B cell (primary cell): ENCODE measurements at regions not wholly inside any gene's neighbourhood (a gene's known extent, or its start where the extent isn't known, plus 50 kb on each side); places are given as distances from the start of the nearest gene placed in this dataset.

Experiments
- ATAC-seq: fragments of 200-7000 bp; cut with Tn5 transposase; one replicate; pipeline ENCODE4 v1.10.0; 2021; ENCODE audit warnings: low read depth, mild to moderate bottlenecking, moderate number of reproducible peaks, moderate library complexity
- CTCF ChIA-PET: fragments of 350-600 bp; sonication (Branson Sonifier 250); formaldehyde crosslinking; loops from one replicate; lab custom pipeline; 2021; ENCODE audit warnings: antibody characterized with exemption, inconsistent platforms; lab: Charles Lee
- POLR2A ChIA-PET: fragments of 350-600 bp; sonication (Branson Sonifier 250); formaldehyde crosslinking; loops from one replicate; lab custom pipeline; 2021; ENCODE audit warnings: antibody characterized with exemption; lab: Charles Lee
- DNase-seq: peaks from one replicate; pipeline ENCODE4 v3.0.0; 2013
- H2AFZ ChIP-seq: 2 replicates; pipeline ENCODE4 v1.6.1; 2012; ENCODE audit warnings: mild to moderate bottlenecking, low read depth, low read length; ENCODE audit not compliant: insufficient read depth, poor library complexity, severe bottlenecking
- H3K27ac ChIP-seq, 2 donors: 1 replicate in 1 of 2; 2 replicates in 1 of 2; pipeline ENCODE4 v1.5.1; 2012 to 2013; ENCODE audit warnings: low read length in 2 of 2, mild to moderate bottlenecking in 2 of 2, moderate library complexity in 1 of 2
- H3K27me3 ChIP-seq, 4 experiments: fragments of 200-600 bp in 1 of 4; sonication (generic) in 1 of 4; replicated peaks in 1 of 4; 1 replicate in 2 of 4; 2 replicates in 2 of 4; pipeline versions ENCODE4 v1.6.1 to v1.7.0; 2013 to 2016; ENCODE audit warnings: low read length in 3 of 4, mild to moderate bottlenecking in 2 of 4, mixed read lengths in 1 of 4, moderate library complexity in 1 of 4; ENCODE audit not compliant: insufficient read depth in 4 of 4, control insufficient read depth in 3 of 4; ENCODE audit errors: control extremely low read depth in 1 of 4
- H3K36me3 ChIP-seq, 2 experiments: replicated peaks in 1 of 2; 1 replicate in 1 of 2; 2 replicates in 1 of 2; pipeline versions ENCODE4 v1.6.1 to v1.7.1; 2013; ENCODE audit warnings: low read length in 1 of 2; ENCODE audit not compliant: insufficient read depth in 2 of 2, control insufficient read depth in 1 of 2; ENCODE audit errors: control extremely low read depth in 1 of 2, extremely low read depth in 1 of 2
- H3K4me1 ChIP-seq, 2 donors: fragments of 200-600 bp in 1 of 2; sonication (generic) in 1 of 2; 1 replicate in 1 of 2; 2 replicates in 1 of 2; pipeline versions ENCODE4 v1.5.1 to v1.6.1; 2013 to 2017; ENCODE audit warnings: low read length in 2 of 2; ENCODE audit not compliant: control insufficient read depth in 2 of 2, insufficient read depth in 2 of 2
- H3K4me2 ChIP-seq: replicated peaks from 2 replicates; pipeline ENCODE3; 2012; ENCODE audit warnings: mild to moderate bottlenecking, low read depth, low read length; ENCODE audit not compliant: poor library complexity, severe bottlenecking
- H3K4me3 ChIP-seq, 5 experiments: fragments of 200-600 bp in 1 of 5; sonication (generic) in 1 of 5; 1 replicate in 3 of 5; 2 replicates in 2 of 5; pipeline versions ENCODE4 v1.5.1 to v1.7.0; 2011 to 2016; ENCODE audit warnings: low read length in 4 of 5, mild to moderate bottlenecking in 4 of 5, low read depth in 2 of 5, control low read depth in 1 of 5, moderate library complexity in 1 of 5; ENCODE audit not compliant: insufficient read depth in 1 of 5; ENCODE audit errors: control extremely low read depth in 1 of 5, extremely low read depth in 1 of 5
- H3K79me2 ChIP-seq: fragments of 200-600 bp; sonication (generic); one replicate; pipeline ENCODE4 v1.6.0; 2016; ENCODE audit warnings: low read length; ENCODE audit not compliant: control insufficient read depth, insufficient read depth
- H3K9ac ChIP-seq: fragments of 200-600 bp; sonication (generic); 2 replicates; pipeline ENCODE4 v1.6.1; 2017; ENCODE audit warnings: mild to moderate bottlenecking, low read length, moderate library complexity
- H3K9me3 ChIP-seq, 3 donors: one replicate each; pipeline versions ENCODE4 v1.6.1 to v1.7.1; 2013; ENCODE audit warnings: low read length in 2 of 3; ENCODE audit not compliant: control insufficient read depth in 2 of 3, insufficient read depth in 1 of 3; ENCODE audit errors: control extremely low read depth in 1 of 3
- H4K20me1 ChIP-seq: 2 replicates; pipeline ENCODE4 v1.6.0; 2012; ENCODE audit warnings: mild to moderate bottlenecking, low read length; ENCODE audit not compliant: insufficient read depth, control insufficient read depth, poor library complexity, severe bottlenecking
- H3K27ac Mint-ChIP-seq: one replicate; pipeline ENCODE4 v1.8.0; 2021; ENCODE audit warnings: mixed read lengths
- H3K27me3 Mint-ChIP-seq: one replicate; pipeline ENCODE4 v1.8.0; 2021; ENCODE audit warnings: mixed read lengths
- H3K4me1 Mint-ChIP-seq: one replicate; pipeline ENCODE4 v1.8.0; 2021; ENCODE audit warnings: mixed read lengths
- H3K4me3 Mint-ChIP-seq: one replicate; pipeline ENCODE4 v1.8.0; 2021; ENCODE audit warnings: mixed read lengths
- H3K9me3 Mint-ChIP-seq: one replicate; pipeline ENCODE4 v1.8.0; 2022; ENCODE audit warnings: mixed read lengths; ENCODE audit not compliant: insufficient read depth
- EZH2 ChIP-seq: IDR thresholded peaks from 2 replicates; pipeline ENCODE4 v1.6.1; 2012; ENCODE audit warnings: borderline replicate concordance, low read depth, mild to moderate bottlenecking, moderate library complexity, low read length; ENCODE audit not compliant: insufficient read depth, poor library complexity, severe bottlenecking
- WGBS: methylation state at CpG from one replicate; pipeline ENCODE4 v1.1.5; 2013; ENCODE audit warnings: missing lambda C conversion rate; ENCODE audit not compliant: insufficient coverage; 5-methylcytosine and 5-hydroxymethylcytosine counted together
- intact Hi-C: fragments of 100-400 bp; cut with micrococcal nuclease; formaldehyde crosslinking; loops from one replicate; pipeline ENCODE4 v1.10.0; 2022
- TF ChIP-seq, protein P1 (sequence below): fragments of 200-600 bp; IDR thresholded peaks from one replicate; pipeline ENCODE4 v1.8.0; 2022; ENCODE audit warnings: antibody characterized with exemption, mild to moderate bottlenecking

DNA sequence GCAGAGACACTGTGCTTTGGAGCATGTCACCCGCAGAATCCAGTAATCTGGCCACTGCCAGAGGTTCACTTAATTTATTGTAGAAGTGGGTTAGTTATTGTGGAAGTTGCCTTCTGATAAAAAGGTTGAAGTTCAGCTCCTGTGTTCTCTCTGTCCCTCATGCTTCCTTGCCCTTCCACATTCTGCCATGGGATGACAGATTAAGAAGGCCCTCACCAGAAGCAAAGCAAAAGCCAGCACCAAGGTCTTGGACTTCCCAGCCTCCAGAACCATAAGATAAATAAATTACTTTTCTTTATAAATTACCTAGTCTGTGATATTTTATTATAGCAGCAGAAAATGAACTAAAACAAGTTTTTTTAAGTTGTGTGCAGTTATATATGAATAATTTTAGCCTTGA, 145.0 kb upstream of the SH3BP4 start:
- H3K4me1 Mint-ChIP-seq = no peaks in the 10 kb centered on the region

DNA sequence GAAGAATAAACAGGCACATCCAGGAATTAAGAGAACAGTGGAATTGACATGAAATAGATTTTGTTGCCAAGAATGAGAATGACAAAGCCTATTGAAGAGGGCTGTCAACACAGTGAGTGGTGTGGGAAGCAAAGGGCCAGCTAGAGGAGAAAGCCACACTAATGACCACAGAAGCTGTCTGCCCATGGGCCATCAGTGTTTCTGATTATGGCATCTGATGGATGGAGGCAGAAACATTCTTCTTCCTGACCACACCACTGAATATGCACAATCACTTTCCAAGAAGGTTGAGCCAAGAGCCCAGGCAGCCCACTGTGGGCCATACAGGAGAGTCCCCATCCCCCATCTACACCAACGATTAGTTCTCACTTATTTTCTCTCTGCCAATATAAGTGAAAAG, 146.0 kb upstream of the SH3BP4 start:
- TF ChIP-seq EZH2 = no peak
- TF ChIP-seq, protein P1, sequence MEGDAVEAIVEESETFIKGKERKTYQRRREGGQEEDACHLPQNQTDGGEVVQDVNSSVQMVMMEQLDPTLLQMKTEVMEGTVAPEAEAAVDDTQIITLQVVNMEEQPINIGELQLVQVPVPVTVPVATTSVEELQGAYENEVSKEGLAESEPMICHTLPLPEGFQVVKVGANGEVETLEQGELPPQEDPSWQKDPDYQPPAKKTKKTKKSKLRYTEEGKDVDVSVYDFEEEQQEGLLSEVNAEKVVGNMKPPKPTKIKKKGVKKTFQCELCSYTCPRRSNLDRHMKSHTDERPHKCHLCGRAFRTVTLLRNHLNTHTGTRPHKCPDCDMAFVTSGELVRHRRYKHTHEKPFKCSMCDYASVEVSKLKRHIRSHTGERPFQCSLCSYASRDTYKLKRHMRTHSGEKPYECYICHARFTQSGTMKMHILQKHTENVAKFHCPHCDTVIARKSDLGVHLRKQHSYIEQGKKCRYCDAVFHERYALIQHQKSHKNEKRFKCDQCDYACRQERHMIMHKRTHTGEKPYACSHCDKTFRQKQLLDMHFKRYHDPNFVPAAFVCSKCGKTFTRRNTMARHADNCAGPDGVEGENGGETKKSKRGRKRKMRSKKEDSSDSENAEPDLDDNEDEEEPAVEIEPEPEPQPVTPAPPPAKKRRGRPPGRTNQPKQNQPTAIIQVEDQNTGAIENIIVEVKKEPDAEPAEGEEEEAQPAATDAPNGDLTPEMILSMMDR = no peak
- intact Hi-C loops = no loop called here
- H3K27ac Mint-ChIP-seq = no peak overlapping the region

More for the DNA sequence above, 145.0 kb upstream of the SH3BP4 start:
- ChIA-PET CTCF (no interaction called here), POLR2A (no interaction called here)
- Mint-ChIP-seq H3K4me3 (no peak overlapping the region), H3K9me3 (no peaks in the 10 kb centered on the region), H3K27me3 (peaks cover 22% of the 10 kb centered on the region), H3K27ac (no peak overlapping the region)
- H4K20me1 ChIP-seq = no peaks in the 10 kb centered on the region
- H2AFZ ChIP-seq = no peak overlapping the region
- ATAC-seq = no peak
- intact Hi-C loops = no loop called here
- H3K4me2 ChIP-seq = no peak overlapping the region
- H3K9ac ChIP-seq = no peak overlapping the region
- 100% methylated on average over 1 of the region's 1 CpG for WGBS
- H3K79me2 ChIP-seq = no peaks in the 10 kb centered on the region
- H3K27ac ChIP-seq = no peak overlapping the region
- H3K36me3 ChIP-seq = no peaks in the 10 kb centered on the region
- no peak overlapping the region for H3K4me3 ChIP-seq
- H3K4me1 ChIP-seq = no peaks in the 10 kb centered on the region
- peaks cover 0 to 3% (median 0%) of the 10 kb centered on the region in 4 experiments for H3K27me3 ChIP-seq
- TF ChIP-seq, protein P1 = no peak
- no peak for TF ChIP-seq EZH2
- DNase-seq = no peak
- peaks cover 0 to 9% (median 0%) of the 10 kb centered on the region in 3 donors for H3K9me3 ChIP-seq

More for the DNA sequence above, 146.0 kb upstream of the SH3BP4 start:
- Histone ChIP-seq H2AFZ (no peak overlapping the region), H3K79me2 (no peaks in the 10 kb centered on the region), H3K27me3 (peaks cover 0 to 5% (median 0%) of the 10 kb centered on the region in 4 experiments), H3K4me1 (no peaks in the 10 kb centered on the region), H3K9ac (no peak overlapping the region), H3K27ac (no peak overlapping the region), H3K4me3 (no peak overlapping the region), H3K36me3 (no peaks in the 10 kb centered on the region), H3K9me3 (peaks cover 0 to 9% (median 0%) of the 10 kb centered on the region in 3 donors), H3K4me2 (no peak overlapping the region), H4K20me1 (no peaks in the 10 kb centered on the region)
- ATAC-seq = no peak
- H3K4me1 Mint-ChIP-seq = no peaks in the 10 kb centered on the region
- no peak overlapping the region for H3K4me3 Mint-ChIP-seq
- ChIA-PET CTCF (no interaction called here), POLR2A (no interaction called here)
- no peaks in the 10 kb centered on the region for H3K9me3 Mint-ChIP-seq
- H3K27me3 Mint-ChIP-seq = peaks cover 23% of the 10 kb centered on the region
- no peak for DNase-seq
- no CpG with 5 or more reads among the region's 1 CpG for WGBS
